ENCODE measurements at regions not wholly inside any gene's neighbourhood (a gene's known extent, or its start where the extent isn't known, plus 50 kb on each side); places are given as distances from the start of the nearest gene placed in this dataset.
A peak's percentile ranks its signal among the peaks of the same experiment; 100 is the strongest.

DNA sequence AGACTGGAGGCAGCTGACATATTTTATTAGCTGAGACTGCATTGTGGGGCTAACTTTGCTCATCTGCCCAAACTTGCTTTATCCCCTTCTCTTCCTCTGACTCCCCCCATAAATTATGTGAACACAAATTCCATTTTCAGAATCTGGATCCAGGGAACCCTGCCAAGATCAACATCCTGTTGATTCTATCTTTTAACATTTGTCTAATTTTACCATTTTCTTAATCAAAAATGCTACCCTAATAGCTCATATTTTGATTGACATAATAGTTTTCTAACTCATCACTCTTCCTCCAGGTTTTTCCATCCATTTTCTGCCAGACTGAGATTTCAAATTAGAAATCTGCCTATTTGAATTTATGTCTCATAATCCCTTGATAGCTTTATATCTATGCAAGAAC lies 184.7 kb upstream of the PRSS16 start:
- peaks cover 13% of the 10 kb centered on the region for H3K27me3 Mint-ChIP-seq
- no peaks in the 10 kb centered on the region for H3K9me3 Mint-ChIP-seq (ENCODE audit: low read depth)
- CTCF ChIA-PET, result no interaction called here
- H3K4me3 Mint-ChIP-seq, result no peak overlapping the region
- no peak overlapping the region for H3K27ac Mint-ChIP-seq
- no peaks in the 10 kb centered on the region for H3K4me1 Mint-ChIP-seq
- no peaks in the 10 kb centered on the region for H3K36me3 Mint-ChIP-seq
- ATAC-seq, result no peak
- DNase-seq, result no peak

DNA sequence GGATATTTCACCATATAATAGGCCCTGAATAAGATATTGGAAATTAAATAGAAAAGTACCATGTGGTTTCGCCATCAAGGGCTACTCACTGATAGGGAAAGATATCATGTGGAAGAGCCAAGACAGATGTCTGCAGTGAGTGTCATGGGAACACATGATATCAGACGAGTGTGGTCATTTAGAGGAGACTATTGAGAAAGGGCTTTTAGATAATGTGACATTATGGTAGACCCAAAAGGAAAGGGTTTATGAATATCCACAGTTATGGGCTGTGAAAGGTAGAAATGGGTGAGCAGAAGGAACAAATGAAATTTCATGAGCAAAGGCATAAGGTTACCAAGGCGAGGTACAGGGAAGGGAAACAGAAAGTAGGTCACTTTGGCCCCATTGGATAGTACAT lies 182.3 kb upstream of the PRSS16 start:
- Mint-ChIP-seq H3K9me3 (ENCODE audit: low read depth) (no peaks in the 10 kb centered on the region), H3K4me1 (no peaks in the 10 kb centered on the region), H3K4me3 (no peak overlapping the region), H3K27me3 (peaks cover 17% of the 10 kb centered on the region), H3K27ac (no peak overlapping the region), H3K36me3 (no peaks in the 10 kb centered on the region)
- DNase-seq (no peak), ATAC-seq (no peak)
- CTCF ChIA-PET, result no interaction called here

- CTCF ChIA-PET, result interaction anchor here (1.6 kb wide), 1 partner anchor 9 kb away, joined by 3 read pairs; no protein-coding TSS in a partner anchor
- Mint-ChIP-seq H3K9me3 (ENCODE audit: low read depth) (no peaks in the 10 kb centered on the region), H3K4me3 (no peak overlapping the region), H3K27ac (no peak overlapping the region), H3K27me3 (peaks cover 21% of the 10 kb centered on the region), H3K36me3 (no peaks in the 10 kb centered on the region), H3K4me1 (no peaks in the 10 kb centered on the region)
- ATAC-seq, result no peak
- no peak for DNase-seq
Observed at GRCh38 chr6:27066381-27066780, 181.1 kb upstream of the PRSS16 start.

GRCh38 chr6:27066802-27067201 lies 180.7 kb upstream of the PRSS16 start:
- Mint-ChIP-seq H3K9me3 (ENCODE audit: low read depth) (no peaks in the 10 kb centered on the region), H3K4me3 (no peak overlapping the region), H3K27ac (no peak overlapping the region), H3K4me1 (no peaks in the 10 kb centered on the region), H3K36me3 (no peaks in the 10 kb centered on the region), H3K27me3 (peaks cover 21% of the 10 kb centered on the region)
- no peak for ATAC-seq
- CTCF ChIA-PET, result interaction anchor here (1.6 kb wide), 1 partner anchor 8 kb away, joined by 3 read pairs; no protein-coding TSS in a partner anchor
- DNase-seq, result no peak

- Mint-ChIP-seq H3K4me1 (peaks cover under 1% of the 10 kb centered on the region), H3K27me3 (peaks cover 26% of the 10 kb centered on the region), H3K27ac (no peak overlapping the region), H3K4me3 (no peak overlapping the region), H3K36me3 (no peaks in the 10 kb centered on the region), H3K9me3 (ENCODE audit: low read depth) (no peaks in the 10 kb centered on the region)
- CTCF ChIA-PET, result no interaction called here
- DNase-seq (no peak), ATAC-seq (no peak)
Observed at GRCh38 chr6:27073441-27073840, 174.1 kb upstream of the PRSS16 start.

- H3K36me3 Mint-ChIP-seq, result no peaks in the 10 kb centered on the region
- H3K4me3 Mint-ChIP-seq, result no peak overlapping the region
- CTCF ChIA-PET, result no interaction called here
- peaks cover 5% of the 10 kb centered on the region for H3K4me1 Mint-ChIP-seq
- H3K27me3 Mint-ChIP-seq, result peaks cover 35% of the 10 kb centered on the region
- H3K27ac Mint-ChIP-seq, result no peak overlapping the region
- ATAC-seq (no peak), DNase-seq (no peak)
- H3K9me3 Mint-ChIP-seq (ENCODE audit: low read depth), result no peaks in the 10 kb centered on the region
Observed at GRCh38 chr6:27076116-27076515, 171.4 kb upstream of the PRSS16 start.

GRCh38 chr6:27078734-27079357 lies 168.7 kb upstream of the PRSS16 start:
- peaks cover 5% of the 10 kb centered on the region for H3K4me1 Mint-ChIP-seq
- no peaks in the 10 kb centered on the region for H3K36me3 Mint-ChIP-seq
- DNase-seq (peak; percentile 51), ATAC-seq (peak; percentile 86)
- no peaks in the 10 kb centered on the region for H3K9me3 Mint-ChIP-seq (ENCODE audit: low read depth)
- H3K27me3 Mint-ChIP-seq, result peaks cover 52% of the 10 kb centered on the region
- CTCF ChIA-PET, result interaction anchor here (1.0 to 1.6 kb wide), 2 partner anchors 471 kb away, joined by 3 to 5 read pairs; no protein-coding TSS in a partner anchor
- peak overlapping the region; percentile 51 for H3K4me3 Mint-ChIP-seq
- H3K27ac Mint-ChIP-seq, result no peak overlapping the region

DNA sequence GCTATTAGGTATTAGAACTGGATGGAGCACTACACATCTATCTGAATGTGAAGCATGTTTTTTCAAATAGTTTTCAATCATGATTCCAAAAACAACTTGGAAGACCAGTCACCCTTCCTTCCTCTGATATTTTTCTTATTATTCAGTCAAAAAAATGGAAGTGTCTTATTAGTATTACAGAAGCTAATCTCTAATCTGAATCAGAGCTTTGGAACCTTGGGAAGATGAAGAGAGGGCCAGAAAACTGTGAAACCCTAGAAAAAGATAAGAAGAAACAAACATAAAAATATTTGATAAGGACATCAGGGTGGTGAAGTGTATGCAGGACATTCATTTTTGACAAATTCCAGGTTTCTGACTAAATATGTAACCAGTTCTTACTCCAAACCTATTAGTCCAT lies 166.3 kb upstream of the PRSS16 start:
- no peak overlapping the region for H3K4me3 Mint-ChIP-seq
- DNase-seq (no peak), ATAC-seq (no peak)
- H3K27me3 Mint-ChIP-seq, result peaks cover 58% of the 10 kb centered on the region
- no peak overlapping the region for H3K27ac Mint-ChIP-seq
- H3K9me3 Mint-ChIP-seq (ENCODE audit: low read depth), result no peaks in the 10 kb centered on the region
- peaks cover 5% of the 10 kb centered on the region for H3K4me1 Mint-ChIP-seq
- H3K36me3 Mint-ChIP-seq, result no peaks in the 10 kb centered on the region
- CTCF ChIA-PET, result no interaction called here

GRCh38 chr6:27081931-27082330 lies 165.6 kb upstream of the PRSS16 start:
- Mint-ChIP-seq H3K4me3 (no peak overlapping the region), H3K27ac (no peak overlapping the region), H3K36me3 (no peaks in the 10 kb centered on the region), H3K9me3 (ENCODE audit: low read depth) (no peaks in the 10 kb centered on the region), H3K27me3 (peaks cover 56% of the 10 kb centered on the region), H3K4me1 (peaks cover 5% of the 10 kb centered on the region)
- DNase-seq (no peak), ATAC-seq (no peak)
- CTCF ChIA-PET, result no interaction called here

DNA sequence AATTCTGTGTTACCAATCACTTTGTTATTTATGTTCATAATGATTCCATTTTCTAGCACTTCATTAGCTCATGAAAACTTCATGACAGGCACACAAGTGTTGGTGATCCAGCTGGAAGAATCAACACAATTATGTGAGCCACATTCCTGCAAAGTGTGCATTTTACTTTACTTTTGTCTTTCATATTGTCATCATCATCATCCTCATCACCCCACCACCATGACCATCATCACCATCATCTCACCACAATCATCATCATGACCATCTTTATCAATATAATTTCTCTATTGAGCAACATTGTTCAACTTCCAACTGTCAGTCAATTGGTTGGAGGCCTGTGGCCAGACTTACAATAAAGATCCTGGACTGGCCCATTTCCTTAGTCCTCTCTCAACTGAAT lies 159.4 kb upstream of the PRSS16 start:
- CTCF ChIA-PET, result no interaction called here

DNA sequence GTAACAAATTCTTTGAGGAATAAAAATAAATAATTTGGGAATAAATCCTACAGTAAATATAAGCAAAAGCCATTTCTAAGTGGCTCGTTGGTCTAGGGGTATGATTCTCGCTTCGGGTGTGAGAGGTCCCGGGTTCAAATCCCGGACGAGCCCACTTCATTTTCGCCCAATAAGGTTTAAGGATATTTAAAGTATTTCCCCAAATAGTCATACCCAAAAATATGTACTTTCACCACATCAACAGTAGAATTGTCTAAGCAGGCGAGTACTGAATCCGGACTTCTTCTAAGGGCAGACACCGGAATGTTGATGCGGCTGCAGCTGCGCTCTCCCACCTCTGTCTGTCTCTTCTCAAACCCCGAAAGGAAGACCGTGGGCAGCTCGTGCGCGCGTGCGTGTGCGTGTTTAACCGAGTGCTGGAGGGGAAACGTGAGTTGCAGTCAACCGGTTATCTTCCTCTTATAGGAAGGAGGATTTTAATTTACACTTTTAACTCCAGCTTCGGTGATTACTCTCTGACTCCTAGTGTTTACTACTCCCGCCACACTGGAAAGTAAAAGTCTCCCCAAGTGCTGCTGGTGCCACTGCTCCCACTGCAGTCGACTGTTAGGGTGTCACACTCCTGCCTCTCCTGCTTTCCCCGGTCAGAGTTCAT lies 155.7 kb upstream of the PRSS16 start:
- peaks cover 17% of the 10 kb centered on the region for H3K4me1 Mint-ChIP-seq
- peaks cover 3% of the 10 kb centered on the region for H3K36me3 Mint-ChIP-seq
- CTCF ChIA-PET, result interaction anchor here (1.4 to 1.7 kb wide), 2 partner anchors 36 to 496 kb away, joined by 3 to 5 read pairs; no protein-coding TSS in a partner anchor
- ATAC-seq (peak; percentile 78), DNase-seq (peak; percentile 49)
- H3K27ac Mint-ChIP-seq, result peak overlapping the region; percentile 30
- H3K9me3 Mint-ChIP-seq (ENCODE audit: low read depth), result peaks cover 2% of the 10 kb centered on the region
- peaks cover 67% of the 10 kb centered on the region for H3K27me3 Mint-ChIP-seq
- H3K4me3 Mint-ChIP-seq, result peak overlapping the region; percentile 68

More for the DNA sequence above, 159.4 kb upstream of the PRSS16 start:
- H3K36me3 Mint-ChIP-seq, result no peaks in the 10 kb centered on the region
- peaks cover 12% of the 10 kb centered on the region for H3K4me1 Mint-ChIP-seq
- no peak overlapping the region for H3K4me3 Mint-ChIP-seq
- no peak for ATAC-seq
- DNase-seq, result no peak
- H3K9me3 Mint-ChIP-seq (ENCODE audit: low read depth), result no peaks in the 10 kb centered on the region
- H3K27ac Mint-ChIP-seq, result no peak overlapping the region
- peaks cover 65% of the 10 kb centered on the region for H3K27me3 Mint-ChIP-seq

- CTCF ChIA-PET, result interaction anchor here (1.4 to 1.7 kb wide), 2 partner anchors 35 to 497 kb away, joined by 3 to 5 read pairs; no protein-coding TSS in a partner anchor
- peak overlapping the region; percentile 68 for H3K4me3 Mint-ChIP-seq
- peaks cover 2% of the 10 kb centered on the region for H3K9me3 Mint-ChIP-seq (ENCODE audit: low read depth)
- peaks cover 9% of the 10 kb centered on the region for H3K36me3 Mint-ChIP-seq
- peaks cover 67% of the 10 kb centered on the region for H3K27me3 Mint-ChIP-seq
- DNase-seq (no peak), ATAC-seq (no peak)
- H3K27ac Mint-ChIP-seq, result no peak overlapping the region
- peaks cover 23% of the 10 kb centered on the region for H3K4me1 Mint-ChIP-seq
Observed at GRCh38 chr6:27092316-27092692, 155.2 kb upstream of the PRSS16 start.

- H3K27ac Mint-ChIP-seq, result no peak overlapping the region
- CTCF ChIA-PET, result interaction anchor here (0.8 to 0.9 kb wide), 2 partner anchors 22 to 31 kb away, joined by 3 to 4 read pairs; no protein-coding TSS in a partner anchor
- no peak overlapping the region for H3K4me3 Mint-ChIP-seq
- ATAC-seq, result no peak
- DNase-seq, result no peak
- peaks cover 25% of the 10 kb centered on the region for H3K4me1 Mint-ChIP-seq
- H3K36me3 Mint-ChIP-seq, result peaks cover 11% of the 10 kb centered on the region
- H3K27me3 Mint-ChIP-seq, result peaks cover 60% of the 10 kb centered on the region
- peaks cover 4% of the 10 kb centered on the region for H3K9me3 Mint-ChIP-seq (ENCODE audit: low read depth)
Observed at GRCh38 chr6:27095914-27096313, 151.6 kb upstream of the PRSS16 start.
